GM21360 (cell line): ENCODE measurements at regions not wholly inside any gene's neighbourhood (a gene's known extent, or its start where the extent isn't known, plus 50 kb on each side); places are given as distances from the start of the nearest gene placed in this dataset.
"Not testable (repeated sequence)": the region's sequence is repeated elsewhere in the genome, so short reads cannot be mapped to it uniquely, and the experiment has no call there.

Source experiments
- ATAC-seq: cut with Tn5 transposase; IDR thresholded peaks from one replicate; pipeline ENCODE4 v1.9.1; 2021; ENCODE audit warnings: mild to moderate bottlenecking, moderate library complexity; ENCODE audit not compliant: unreplicated experiment

GRCh38 chr13:88948501-88948900 is 1277.3 kb downstream of the SLITRK5 start:
- ATAC-seq, result no peak

- ATAC-seq, result no peak
These were observed 1287.7 kb downstream of the SLITRK5 start for GRCh38 chr13:88958821-88959220.

- ATAC-seq, result no peak
These were observed 1305.3 kb downstream of the SLITRK5 start for GRCh38 chr13:88976466-88976865.

- ATAC-seq, result no peak
These were observed 1307.4 kb downstream of the SLITRK5 start for GRCh38 chr13:88978607-88979006.

GRCh38 chr13:88979465-88980175 is 1308.4 kb downstream of the SLITRK5 start:
- no peak for ATAC-seq

- ATAC-seq, result no peak
These were observed 1332.5 kb downstream of the SLITRK5 start for GRCh38 chr13:89003656-89004055.

GRCh38 chr13:89011615-89012014 is 1340.4 kb downstream of the SLITRK5 start:
- no peak for ATAC-seq

- no peak for ATAC-seq
These were observed 1356.6 kb downstream of the SLITRK5 start for GRCh38 chr13:89027694-89028306.

GRCh38 chr13:89029062-89029461 is 1357.9 kb downstream of the SLITRK5 start:
- no peak for ATAC-seq

GRCh38 chr13:89034015-89034414 is 1362.8 kb downstream of the SLITRK5 start:
- no peak for ATAC-seq

- ATAC-seq, result no peak
These were observed 1381.5 kb downstream of the SLITRK5 start for GRCh38 chr13:89052699-89053098.

- no peak for ATAC-seq
These were observed 1382.2 kb downstream of the SLITRK5 start for GRCh38 chr13:89053418-89053817.

GRCh38 chr13:89057274-89057673 is 1386.1 kb downstream of the SLITRK5 start:
- no peak for ATAC-seq

GRCh38 chr13:89057862-89058261 is 1386.7 kb downstream of the SLITRK5 start:
- no peak for ATAC-seq

GRCh38 chr13:89061821-89062220 is 1390.7 kb downstream of the SLITRK5 start:
- no peak for ATAC-seq

GRCh38 chr13:89066868-89067466 is 1395.8 kb downstream of the SLITRK5 start:
- ATAC-seq, result no peak

- no peak for ATAC-seq
These were observed 1401.8 kb downstream of the SLITRK5 start for GRCh38 chr13:89072979-89073378.

GRCh38 chr13:89076622-89077021 is 1405.5 kb downstream of the SLITRK5 start:
- no peak for ATAC-seq

- ATAC-seq, result no peak
These were observed 1411.5 kb downstream of the SLITRK5 start for GRCh38 chr13:89082623-89083022.

- not testable (repeated sequence) for ATAC-seq
These were observed 1416.9 kb downstream of the SLITRK5 start for GRCh38 chr13:89088107-89088506.

- ATAC-seq, result no peak
These were observed 1426.8 kb downstream of the SLITRK5 start for GRCh38 chr13:89097994-89098393.

- no peak for ATAC-seq
These were observed 1442.6 kb downstream of the SLITRK5 start for GRCh38 chr13:89113744-89114143.
